ENCODE measurements at regions not wholly inside any gene's neighbourhood (a gene's known extent, or its start where the extent isn't known, plus 50 kb on each side); places are given as distances from the start of the nearest gene placed in this dataset.

GRCh38 chr3:159837725-159838124 lies 150.9 kb upstream of the IL12A start:
- TF ChIP-seq CTCF (IDR thresholded peaks at IDR 0.05) (no peak), POLR2A (IDR thresholded peaks at IDR 0.05) (no peak)
